DMS53 treated with DMSO at 0.1 percent for 48 hours (cell line): ENCODE measurements at regions not wholly inside any gene's neighbourhood (a gene's known extent, or its start where the extent isn't known, plus 50 kb on each side); places are given as distances from the start of the nearest gene placed in this dataset.
"Not testable (repeated sequence)": the region's sequence is repeated elsewhere in the genome, so short reads cannot be mapped to it uniquely, and the experiment has no call there.

Source experiments
- DNase-seq: peaks from one replicate; lab custom pipeline; 2025; ENCODE audit not compliant: unreplicated experiment; lab: John Stamatoyannopoulos, UW

DNA sequence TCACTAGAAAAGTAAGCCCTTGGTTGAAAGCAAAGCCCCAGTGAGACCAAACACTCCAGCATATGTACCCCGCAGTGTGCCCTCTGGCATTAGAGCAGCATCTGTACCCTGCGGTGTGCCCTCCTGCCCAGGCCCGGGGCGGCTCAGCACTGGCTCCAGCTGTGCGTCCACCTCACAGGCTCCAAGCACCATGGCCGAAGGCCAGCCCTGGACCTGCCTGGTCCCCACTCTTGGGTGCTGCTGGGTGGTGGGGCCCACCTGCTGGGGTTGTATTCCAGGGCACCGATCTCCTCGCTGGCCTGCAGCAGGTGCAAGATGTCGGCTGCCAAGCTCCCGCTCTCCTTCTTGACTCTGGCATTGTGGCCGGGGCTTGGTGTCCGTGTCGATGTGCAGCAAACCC lies 230.2 kb downstream of the TUBA3C start:
- DNase-seq, result no peak

DNA sequence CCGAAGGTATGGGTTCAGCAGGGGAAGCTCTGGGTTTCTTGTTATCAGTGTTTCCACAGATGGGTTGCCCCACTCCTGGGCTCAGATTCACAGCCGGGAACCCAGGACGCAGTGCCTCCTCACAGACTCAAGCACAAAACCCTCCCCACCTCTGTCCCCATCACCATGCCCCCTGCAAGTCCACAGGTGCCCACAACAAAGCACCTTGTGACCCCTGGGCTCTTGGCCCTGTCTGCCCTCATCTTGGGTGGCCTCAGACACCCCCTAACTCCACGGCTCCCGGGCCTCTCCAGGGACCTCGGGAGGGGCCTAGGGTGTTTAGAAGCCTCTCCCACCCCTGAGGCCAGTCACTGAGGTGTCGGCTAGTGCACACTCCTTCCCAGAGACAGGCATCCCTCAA lies 231.7 kb downstream of the TUBA3C start:
- no peak for DNase-seq

DNA sequence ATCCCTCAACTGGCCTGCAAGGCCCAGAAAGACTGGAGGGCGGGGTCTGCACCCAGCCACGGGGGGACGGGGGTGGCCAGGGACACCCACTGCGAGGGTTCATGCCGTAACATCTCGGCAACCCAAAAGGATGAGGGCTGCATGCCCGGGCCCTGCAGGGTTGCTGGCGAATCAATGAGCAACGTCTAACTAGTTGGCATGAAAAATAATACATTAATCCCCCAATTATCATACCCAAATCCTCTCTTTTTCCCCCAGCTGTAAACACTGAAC lies 232.2 kb downstream of the TUBA3C start:
- DNase-seq, result no peak

DNA sequence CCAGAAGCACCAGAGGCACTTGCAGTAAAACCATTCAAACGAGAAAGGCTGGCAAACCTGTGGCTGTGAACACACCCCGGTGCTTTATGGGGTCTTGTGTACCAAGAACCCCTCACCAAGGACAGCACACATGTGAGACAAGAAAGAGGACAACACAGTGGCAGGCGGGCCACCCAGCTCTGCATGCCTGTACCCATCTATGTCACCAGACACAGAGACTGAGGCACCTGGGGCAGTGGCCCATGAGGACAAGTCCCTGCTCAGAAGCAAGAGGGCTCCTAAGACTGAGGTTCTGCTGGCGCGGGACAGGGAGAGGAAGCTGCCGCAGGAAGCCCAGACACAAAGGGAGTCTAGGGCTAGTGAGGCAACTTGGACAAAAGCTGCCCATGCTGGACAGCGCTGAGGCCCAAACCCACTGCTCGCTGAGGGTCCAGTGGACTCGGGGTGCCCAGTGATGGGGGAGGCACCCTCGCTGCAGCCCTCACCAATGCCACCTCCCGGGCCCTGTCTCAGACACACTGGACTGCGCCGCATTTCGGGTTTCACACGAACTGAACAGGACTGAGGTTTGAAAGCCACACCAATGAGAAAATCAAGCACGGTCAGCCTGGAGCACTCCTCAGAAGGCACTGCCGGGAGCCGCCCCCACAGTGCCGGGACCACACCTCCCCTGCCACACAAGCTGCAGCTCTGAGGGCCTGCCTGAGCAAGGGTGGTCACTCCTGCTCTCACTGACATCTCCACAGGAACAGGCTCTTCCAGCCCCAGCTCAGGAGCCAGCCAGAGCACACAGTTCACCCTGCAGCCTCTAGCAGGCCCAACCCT lies 232.7 kb downstream of the TUBA3C start:
- no peak for DNase-seq

DNA sequence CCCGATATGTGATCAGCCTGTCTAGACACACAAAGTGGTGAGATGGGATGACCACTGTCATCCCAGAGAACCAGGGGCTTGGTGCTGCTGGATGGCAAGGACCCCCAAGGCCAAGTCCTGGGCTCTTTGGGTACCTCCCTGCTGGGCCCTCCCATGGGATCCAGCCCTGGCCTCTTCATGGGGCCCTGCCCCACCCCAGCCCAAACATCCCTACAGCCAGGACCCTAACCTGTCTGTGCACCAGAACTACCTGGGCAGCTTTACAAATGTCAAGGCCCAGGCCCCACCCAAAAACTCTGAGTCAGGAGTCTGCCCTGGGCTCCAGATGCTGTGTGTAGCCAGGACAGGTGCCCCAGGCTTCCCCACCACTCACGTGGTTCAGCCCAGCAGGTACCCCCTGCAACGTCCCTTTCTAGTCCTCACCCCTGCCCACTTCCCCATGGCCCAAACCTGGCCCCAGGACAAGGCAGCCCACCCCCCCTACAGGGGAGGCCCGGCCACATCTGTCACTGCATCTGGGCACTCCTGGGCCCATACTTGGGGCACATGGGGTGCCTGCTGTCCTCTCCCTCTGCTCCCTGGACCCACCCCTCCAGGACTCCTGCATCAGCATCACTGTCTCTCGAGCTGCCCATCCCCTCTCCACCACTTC lies 233.5 kb downstream of the TUBA3C start:
- no peak for DNase-seq

DNA sequence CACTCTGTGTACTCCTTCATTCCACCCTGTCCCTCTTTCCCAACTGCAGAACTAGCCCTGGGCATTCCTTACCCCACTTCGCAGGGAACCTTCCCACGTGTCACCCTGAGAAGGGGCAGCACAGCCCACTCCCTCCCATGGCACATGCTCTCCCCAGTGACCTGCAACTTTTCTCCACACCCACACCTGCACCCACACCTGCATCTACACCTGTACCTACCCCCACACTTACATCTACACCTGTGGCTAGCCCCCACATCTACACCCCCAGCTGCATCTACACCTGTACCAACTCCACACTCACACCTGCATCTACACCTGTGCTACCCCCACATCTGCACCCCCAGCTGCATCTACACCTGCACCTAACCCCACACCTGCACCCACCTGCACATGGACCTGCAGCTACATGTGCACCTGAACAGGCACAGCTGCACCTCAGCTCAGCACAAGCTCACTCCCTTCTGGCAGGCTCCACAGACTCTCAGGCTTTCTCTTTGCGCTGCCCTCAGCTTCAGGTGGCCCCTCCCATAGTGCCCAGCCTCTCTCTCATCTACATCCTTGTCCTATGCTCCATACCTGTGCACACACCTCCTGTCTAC lies 234.1 kb downstream of the TUBA3C start:
- no peak for DNase-seq

DNA sequence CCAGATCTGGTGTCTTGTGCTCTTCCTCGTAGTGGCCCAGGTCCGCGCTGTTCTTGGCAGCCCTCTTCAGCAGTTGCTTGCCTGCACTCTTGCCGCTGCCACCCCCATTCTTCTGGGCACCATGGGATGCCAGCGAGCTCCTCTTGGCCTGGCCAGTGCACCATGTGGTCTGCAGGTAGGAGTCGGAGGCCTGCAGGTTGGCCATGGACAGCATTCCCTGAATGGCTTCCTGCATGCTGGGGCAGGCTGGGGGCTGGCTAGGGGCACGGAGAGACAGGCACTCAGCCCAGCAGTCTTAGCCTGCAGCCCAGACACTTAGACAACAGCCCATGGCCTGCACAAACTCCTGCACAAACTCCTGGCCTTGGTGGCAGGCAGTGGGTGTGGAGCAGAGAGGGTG lies 234.9 kb downstream of the TUBA3C start:
- no peak for DNase-seq

DNA sequence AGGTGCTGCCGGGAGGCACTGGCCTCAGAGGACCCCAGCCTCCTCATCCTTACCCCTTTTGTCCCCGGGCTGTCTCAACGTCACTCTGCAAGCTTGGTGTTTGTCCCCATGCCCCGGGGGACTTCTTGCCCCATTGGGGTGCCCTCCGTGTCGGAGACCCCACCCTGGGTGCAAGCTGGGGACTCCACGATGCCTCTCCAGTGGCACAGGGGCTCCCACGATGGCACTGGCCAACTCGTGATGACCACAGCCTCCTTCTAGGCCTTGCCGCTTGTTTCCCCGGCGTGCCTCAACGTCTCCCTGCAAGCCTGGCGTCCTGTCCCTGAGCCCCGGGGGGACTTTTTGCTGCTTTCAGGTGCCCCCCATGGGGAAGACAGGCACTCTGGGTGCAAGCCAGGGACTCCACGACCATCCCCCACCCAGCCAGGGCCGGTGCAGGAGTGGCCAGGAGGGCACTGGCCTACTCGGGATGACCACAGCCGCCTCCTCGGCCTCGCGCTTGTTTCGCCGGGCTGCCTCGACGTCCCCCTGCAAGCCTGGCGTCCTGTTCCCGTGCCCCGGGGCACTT lies 237.0 kb downstream of the TUBA3C start:
- no peak for DNase-seq

DNA sequence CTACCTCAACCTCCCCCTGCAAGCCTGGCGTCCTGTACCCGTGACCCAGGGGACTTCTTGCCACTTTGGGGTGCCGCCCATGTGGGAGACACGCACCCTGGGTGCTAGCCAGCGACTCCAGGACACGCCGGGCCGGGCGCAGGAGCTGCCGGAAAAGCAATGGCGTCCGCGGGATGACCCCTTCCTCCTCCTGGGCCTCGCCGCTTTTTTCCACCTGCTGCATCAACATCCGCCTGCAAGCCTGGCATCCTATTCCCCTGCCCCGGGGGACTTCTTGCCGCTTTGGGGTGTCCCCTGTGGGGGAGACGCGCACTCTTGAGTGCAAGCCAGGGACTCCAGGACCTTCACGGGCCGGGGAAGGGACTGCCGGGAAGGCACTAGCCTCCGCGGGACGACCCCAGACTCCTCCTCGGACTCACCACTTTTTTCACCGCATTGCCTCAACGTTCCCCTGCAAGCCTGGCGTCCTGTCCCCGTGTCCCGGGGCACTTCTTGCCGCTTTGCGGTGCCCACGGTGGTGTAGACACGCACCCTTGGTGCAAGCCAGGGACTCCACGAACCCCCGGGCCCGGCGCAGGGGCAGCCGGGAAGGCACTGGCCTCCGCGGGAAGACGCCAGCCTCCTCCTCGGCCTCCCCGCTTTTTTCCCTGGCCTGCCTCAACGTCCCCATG lies 237.8 kb downstream of the TUBA3C start:
- DNase-seq, result no peak

DNA sequence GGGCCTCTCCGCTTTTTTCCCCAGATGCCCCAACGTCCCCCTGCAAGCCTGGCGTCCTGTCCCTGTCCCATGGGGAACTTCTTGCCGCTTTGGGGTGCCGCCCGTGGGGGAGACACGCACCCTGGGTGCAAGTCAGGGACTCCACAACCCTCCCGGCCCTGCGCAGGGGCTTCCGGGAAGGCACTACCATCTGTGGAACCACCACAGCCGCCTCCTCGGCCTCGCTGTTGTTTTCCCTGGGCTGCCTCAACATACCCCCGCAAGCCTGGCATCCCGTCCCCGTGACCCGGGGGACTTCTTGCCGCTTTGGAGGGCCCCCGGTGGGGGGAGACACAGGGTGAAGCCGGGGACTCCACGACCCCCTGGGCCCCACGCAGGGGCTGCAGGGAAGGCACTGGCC lies 238.4 kb downstream of the TUBA3C start:
- DNase-seq, result no peak

DNA sequence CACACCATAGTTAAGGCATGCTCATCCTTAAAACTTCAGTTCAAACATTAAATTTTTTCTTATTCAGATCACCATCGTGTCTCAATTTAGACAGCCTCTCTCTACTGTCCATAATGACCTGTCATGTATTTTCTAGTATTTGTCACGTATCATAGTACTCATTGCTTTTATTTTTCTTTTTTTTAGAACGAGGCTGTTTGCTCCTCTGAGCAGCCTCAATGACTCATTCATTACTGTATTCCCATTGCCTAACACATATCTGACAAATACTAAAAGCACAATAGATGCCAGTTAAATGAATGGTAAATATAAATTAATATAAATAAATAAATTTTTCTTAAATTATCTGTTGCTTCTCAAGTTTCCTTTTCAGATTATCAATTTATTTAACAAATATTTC lies 245.5 kb downstream of the TUBA3C start:
- DNase-seq, result no peak

DNA sequence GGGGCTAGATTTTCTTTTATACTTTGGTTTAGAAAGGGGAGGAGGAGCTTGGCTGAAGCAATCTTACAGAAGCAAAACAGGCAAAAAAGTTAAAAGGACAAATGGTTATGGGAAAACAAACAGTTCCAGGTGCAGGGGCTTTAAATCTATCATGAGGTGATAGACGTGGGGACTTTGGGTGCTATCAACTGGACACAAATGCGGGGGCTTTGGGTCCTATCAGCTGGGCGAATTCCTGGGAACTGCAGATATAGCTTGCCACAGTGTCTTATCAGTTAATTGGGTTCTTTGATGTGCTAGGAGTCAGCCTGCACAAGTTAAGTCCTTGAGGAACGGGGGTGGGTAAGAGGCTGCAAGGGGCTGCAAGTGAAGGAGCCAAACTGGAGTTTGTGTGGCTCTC lies 260.6 kb downstream of the TUBA3C start:
- no peak for DNase-seq

DNA sequence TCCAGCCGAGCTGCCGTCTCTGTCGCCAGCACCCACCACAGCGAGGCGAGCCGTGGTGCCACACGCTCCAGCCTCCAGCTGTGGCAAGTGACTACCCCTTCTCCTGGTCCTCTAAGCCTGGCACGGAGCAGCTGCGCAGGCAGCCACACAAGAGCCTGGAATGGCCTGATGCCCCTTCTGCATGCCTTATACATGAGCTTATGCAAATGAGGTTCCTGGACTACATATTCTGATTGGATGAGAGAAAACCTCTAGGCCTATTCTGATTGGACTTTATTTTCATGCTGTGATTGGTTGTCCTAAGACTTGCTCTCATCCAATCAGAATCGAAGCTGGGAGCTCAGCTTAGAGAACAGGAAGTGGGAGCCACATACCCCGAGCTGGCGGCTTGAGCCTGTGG lies 276.5 kb downstream of the TUBA3C start:
- not testable (repeated sequence) for DNase-seq

DNA sequence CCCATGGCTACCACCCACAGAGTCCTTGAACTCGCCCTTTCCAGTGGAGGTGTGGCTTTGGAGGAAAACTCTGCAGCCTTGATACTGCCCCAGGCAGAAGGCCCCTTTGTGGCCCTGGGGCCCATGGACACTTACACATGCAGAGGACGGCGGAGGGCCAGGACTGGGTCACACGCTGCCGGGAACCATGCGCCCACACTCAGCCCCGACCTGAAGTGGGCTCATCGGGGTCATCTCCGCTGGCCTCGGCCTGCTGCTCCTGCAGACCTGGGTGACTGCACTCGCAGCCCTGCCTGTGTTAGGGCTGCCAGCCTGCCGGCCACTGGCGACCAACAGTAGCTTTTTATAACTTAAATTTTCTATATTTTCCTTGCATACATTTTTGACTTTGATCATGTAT lies 286.2 kb downstream of the TUBA3C start:
- DNase-seq, result not testable (repeated sequence)

DNA sequence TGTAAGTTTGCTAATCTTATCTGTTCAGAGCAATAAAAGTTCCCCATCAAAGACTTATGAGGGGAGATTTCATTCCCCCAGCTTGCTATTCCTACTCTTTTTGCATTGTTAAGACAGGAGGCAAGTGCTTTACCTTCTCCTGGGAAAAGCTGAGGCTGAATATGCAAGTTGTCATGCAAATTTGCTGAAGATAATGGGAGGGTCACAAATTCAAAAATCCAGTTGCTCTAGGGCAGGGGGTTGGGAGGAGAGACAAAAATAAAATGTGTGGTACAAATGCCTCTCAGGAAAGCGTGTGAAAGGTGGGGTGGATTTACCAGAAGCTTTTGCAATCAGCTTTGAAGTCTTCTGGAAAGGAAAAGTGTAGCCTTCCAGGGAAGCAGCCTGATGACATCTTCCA lies 290.4 kb downstream of the TUBA3C start:
- DNase-seq, result not testable (repeated sequence)

DNA sequence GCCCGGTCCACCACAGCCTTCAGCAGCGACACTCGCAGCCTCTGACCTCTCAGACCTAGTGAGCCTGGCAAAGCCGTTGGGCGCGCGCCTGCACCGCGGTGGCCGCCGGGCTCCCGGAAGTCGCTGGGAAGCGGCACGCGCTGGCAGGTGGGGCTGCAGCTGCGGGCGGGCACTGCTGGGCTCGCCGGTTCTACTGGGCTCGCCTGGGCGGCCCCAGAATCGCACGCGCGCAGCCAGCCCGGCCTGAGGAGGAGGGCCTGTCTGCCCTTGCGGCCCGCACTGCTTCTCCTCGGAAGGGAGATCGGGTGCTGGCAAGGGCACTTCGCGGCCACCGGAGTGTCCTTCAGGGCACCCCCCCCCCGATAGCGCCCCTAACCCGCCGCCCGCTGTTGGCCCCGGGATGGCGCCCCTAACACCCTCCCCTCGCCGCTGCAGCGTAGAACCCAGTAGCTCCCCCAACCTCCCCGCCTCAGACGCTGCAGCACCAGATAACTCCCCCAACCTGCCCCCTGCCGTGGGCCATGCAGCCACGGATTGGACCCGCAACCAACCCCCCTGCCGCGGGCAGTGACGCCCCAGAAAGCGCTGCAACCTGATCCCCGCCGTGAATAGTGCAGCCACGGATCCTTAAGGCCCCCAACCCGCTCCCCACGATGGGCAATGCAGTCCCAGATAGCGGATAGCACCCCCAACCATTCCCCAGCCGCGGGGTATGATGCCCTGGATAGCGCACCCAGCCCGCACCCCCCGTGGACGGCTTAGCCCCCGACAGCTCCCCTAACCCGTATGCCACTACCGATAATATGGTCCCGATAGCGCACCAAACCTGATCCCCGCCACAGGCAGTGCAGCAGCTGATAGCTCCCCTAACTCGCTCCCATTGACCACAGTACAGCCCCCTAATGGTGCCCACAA lies 306.5 kb downstream of the TUBA3C start:
- not testable (repeated sequence) for DNase-seq

DNA sequence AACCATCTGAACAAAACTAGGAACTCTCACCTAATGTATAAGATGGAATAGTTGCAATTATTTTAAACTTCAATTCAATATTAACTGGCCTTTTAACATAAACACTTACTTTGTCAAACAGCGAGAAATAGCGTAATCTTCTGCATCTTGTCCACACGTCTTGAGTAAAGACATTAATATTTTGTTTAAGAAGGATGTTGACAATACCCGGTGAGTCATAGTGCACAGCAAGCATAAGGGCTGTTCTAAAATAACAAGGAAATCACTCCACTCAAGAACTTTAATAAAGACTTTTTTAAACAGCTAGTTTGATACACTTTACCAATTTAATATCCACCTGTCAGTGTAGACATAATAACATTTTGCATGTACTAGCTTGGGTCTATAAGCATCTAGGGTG lies 311.1 kb downstream of the TUBA3C start:
- not testable (repeated sequence) for DNase-seq

DNA sequence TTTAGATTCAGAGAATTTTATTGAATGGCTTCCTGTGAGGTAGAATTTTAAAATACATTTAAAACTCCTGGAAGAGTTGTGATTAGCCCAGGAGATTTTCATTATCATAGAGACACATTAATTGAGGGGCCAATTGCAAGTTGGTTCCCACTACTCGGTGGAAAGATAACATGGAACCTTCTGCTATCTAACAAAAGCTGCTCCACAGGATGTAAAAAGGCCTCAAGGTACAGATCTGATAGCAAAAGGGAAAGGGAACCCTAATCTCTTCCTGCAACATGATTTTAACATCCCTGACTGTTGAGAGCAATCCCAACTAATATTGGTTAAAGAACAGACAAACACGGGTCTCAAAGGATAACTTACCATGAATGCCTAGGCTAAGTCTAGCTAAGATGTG lies 312.3 kb downstream of the TUBA3C start:
- not testable (repeated sequence) for DNase-seq

DNA sequence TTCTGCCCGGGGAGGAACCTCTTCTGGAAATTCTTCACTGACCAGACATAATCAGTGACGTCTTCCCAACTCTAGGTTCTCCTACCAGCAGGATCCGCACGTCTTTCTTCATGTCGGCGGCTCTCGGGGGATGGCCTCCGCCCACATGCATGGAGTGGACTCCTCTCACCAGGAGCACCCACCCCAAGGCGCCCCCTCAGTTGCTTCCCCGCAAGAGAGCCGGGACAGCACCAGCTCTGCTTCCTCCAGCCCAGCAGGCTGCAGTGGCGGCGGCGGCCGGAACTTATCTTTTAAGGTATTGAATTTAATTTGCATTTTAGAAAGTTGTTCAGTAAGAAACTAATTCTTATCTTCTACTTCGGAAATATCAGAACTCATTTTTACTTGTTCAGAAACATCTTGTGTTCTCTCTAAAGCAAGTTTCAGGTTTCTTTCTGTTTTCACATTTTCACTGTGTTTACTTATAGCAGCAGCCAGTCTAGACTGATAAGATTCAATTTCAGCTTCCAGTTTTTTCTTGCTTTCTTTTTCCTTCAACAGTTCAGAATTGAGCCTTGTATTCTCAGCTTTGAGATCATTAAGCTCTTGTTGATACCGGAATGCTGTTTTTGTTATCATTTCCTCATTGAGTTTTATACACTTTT lies 343.5 kb downstream of the TUBA3C start:
- not testable (repeated sequence) for DNase-seq

DNA sequence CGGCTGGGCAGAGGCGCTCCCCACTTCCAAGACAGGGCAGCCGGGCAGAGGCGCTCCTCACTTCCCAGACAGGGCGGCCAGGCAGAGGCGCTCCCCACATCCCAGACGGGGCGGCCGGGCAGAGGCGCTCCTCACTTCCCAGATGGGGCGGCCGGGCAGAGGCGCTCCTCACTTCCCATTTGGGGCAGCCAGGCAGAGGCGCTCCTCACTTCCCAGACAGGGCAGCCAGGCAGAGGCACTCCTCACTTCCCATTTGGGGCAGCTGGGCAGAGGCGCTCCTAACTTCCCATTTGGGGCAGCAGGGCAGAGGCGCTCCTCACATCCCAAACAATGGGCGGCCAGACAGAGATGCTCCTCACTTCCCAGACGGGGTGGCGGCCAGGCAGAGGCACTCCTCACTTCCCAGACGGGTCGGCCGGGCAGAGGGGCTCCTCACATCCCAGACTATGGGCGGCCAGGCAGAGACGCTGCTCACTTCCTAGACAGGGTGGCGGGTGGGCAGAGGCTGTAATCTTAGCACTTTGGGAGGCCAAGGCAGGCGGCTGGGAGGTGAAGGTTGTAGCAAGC lies 344.4 kb downstream of the TUBA3C start:
- DNase-seq, result not testable (repeated sequence)
